ENCODE measurements at regions not wholly inside any gene's neighbourhood (a gene's known extent, or its start where the extent isn't known, plus 50 kb on each side); places are given as distances from the start of the nearest gene placed in this dataset.

DNA sequence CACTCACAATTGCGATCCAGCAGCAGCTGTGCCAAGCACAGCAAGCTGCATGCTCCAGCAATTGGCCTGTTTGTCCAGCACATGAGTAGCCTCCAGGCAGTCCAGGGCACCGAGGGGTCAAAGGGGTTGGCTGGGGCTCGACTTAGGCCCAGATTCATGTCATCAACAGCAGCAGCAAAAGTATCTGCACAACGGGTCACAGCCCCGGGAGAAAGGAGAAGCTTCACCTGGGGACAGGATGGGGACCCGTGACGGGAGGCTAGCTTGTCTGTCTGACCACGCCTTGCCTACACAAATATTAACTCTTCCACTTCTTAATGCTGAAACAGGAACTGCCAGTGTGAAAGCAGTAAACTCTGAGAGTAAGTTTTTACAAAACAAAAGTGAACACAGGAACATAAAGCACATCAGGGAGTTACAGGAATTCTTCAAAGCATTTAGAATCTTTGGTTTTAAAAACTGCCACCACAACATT is 191.2 kb downstream of the PIK3R1 start:
- no peak for TF ChIP-seq POLR2A (IDR thresholded peaks at IDR 0.05)
- TF ChIP-seq, protein P1, sequence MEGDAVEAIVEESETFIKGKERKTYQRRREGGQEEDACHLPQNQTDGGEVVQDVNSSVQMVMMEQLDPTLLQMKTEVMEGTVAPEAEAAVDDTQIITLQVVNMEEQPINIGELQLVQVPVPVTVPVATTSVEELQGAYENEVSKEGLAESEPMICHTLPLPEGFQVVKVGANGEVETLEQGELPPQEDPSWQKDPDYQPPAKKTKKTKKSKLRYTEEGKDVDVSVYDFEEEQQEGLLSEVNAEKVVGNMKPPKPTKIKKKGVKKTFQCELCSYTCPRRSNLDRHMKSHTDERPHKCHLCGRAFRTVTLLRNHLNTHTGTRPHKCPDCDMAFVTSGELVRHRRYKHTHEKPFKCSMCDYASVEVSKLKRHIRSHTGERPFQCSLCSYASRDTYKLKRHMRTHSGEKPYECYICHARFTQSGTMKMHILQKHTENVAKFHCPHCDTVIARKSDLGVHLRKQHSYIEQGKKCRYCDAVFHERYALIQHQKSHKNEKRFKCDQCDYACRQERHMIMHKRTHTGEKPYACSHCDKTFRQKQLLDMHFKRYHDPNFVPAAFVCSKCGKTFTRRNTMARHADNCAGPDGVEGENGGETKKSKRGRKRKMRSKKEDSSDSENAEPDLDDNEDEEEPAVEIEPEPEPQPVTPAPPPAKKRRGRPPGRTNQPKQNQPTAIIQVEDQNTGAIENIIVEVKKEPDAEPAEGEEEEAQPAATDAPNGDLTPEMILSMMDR (IDR thresholded peaks at IDR 0.05) = no peak

Measured in lower leg skin (tissue), 3 donors.